ENCODE measurements at regions not wholly inside any gene's neighbourhood (a gene's known extent, or its start where the extent isn't known, plus 50 kb on each side); places are given as distances from the start of the nearest gene placed in this dataset.
"Not testable (repeated sequence)": the region's sequence is repeated elsewhere in the genome, so short reads cannot be mapped to it uniquely, and the experiment has no call there.

- H3K27me3 ChIP-seq (replicated peaks; ENCODE audit: control insufficient read depth, insufficient read depth, low read length): no peaks in the 10 kb centered on the region
- peak; percentile 95 for DNase-seq (ENCODE audit: low read depth)
- peaks cover 15% of the 10 kb centered on the region for H3K4me1 ChIP-seq (ENCODE audit: control insufficient read depth, insufficient read depth, low read length)
- H3K9me3 ChIP-seq (ENCODE audit: control insufficient read depth, low read length): no peaks in the 10 kb centered on the region
- peak overlapping the region; percentile 20 for H3K4me3 ChIP-seq (ENCODE audit: low read length)
- no peaks in the 10 kb centered on the region for H3K36me3 ChIP-seq (ENCODE audit: control insufficient read depth, insufficient read depth, low read length, severe bottlenecking)
- H3K9ac ChIP-seq (ENCODE audit: low read length): peak overlapping the region; percentile 59
These were observed 193.7 kb upstream of the LRIG3 start for GRCh38 chr12:59113831-59114615.

DNA sequence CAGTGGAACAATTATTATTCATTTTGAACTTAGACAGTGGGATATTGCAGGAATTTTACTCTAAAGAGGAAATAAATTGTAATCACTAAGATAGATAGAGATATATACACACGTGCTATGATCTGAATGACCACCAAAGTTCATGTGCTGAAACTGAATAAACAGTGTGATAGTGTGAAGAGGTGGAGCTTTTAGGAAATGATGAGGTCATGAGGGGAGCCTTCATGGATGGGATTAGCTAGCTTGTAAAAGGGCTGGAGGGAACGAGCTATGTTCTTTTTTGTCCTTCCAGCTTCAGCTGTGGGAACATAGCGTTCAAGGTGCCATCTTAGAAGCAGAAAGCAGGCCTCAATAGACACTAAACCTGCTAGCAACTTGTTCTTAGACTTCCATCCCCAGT is 191.5 kb upstream of the LRIG3 start:
- no peaks in the 10 kb centered on the region for H3K9me3 ChIP-seq (ENCODE audit: control insufficient read depth, low read length)
- H3K4me3 ChIP-seq (ENCODE audit: low read length): no peak overlapping the region
- H3K36me3 ChIP-seq (ENCODE audit: control insufficient read depth, insufficient read depth, low read length, severe bottlenecking): no peaks in the 10 kb centered on the region
- no peaks in the 10 kb centered on the region for H3K27me3 ChIP-seq (replicated peaks; ENCODE audit: control insufficient read depth, insufficient read depth, low read length)
- H3K9ac ChIP-seq (ENCODE audit: low read length): no peak overlapping the region
- peaks cover 13% of the 10 kb centered on the region for H3K4me1 ChIP-seq (ENCODE audit: control insufficient read depth, insufficient read depth, low read length)
- no peak for DNase-seq (ENCODE audit: low read depth)

DNA sequence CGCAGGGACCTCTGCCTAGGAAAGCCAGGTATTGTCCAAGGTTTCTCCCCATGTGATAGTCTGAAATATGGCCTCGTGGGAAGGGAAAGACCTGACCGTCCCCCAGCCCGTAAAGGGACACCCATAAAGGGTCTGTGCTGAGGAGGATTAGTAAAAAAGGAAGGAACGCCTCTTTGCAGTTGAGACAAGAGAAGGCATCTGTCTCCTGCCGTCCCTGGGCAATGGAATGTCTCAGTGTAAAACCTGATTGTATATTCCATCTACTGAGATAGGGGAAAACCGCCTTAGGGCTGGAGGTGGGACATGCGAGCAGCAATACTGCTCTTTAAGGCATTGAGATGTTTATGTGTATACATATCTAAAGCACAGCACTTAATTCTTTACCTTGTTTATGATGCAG is 188.2 kb upstream of the LRIG3 start:
- H3K27me3 ChIP-seq (replicated peaks; ENCODE audit: control insufficient read depth, insufficient read depth, low read length); H3K36me3 ChIP-seq (ENCODE audit: control insufficient read depth, insufficient read depth, low read length, severe bottlenecking); H3K4me3 ChIP-seq (ENCODE audit: low read length); DNase-seq (ENCODE audit: low read depth); H3K9ac ChIP-seq (ENCODE audit: low read length); H3K9me3 ChIP-seq (ENCODE audit: control insufficient read depth, low read length); H3K4me1 ChIP-seq (ENCODE audit: control insufficient read depth, insufficient read depth, low read length): not testable (repeated sequence)

DNA sequence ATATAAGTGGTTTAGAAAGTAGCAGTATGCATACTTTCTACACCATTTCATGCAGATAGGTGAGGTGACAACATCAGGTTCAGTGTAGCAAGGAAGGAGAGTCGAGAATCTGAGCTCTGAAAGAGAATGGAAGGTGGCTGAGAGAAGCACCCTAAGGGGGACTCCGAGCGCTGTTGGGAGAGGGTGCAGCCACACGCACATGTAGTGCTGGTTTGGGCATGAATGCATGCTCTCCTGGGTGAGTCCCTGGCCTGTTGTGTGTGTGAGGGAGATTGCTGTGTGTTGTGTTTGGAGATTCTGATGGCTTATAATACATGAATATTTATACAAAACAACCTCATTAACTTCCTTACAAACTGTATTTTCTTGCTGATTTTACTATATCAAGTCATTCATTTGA is 180.3 kb upstream of the LRIG3 start:
- Histone ChIP-seq H3K9ac (ENCODE audit: low read length) (no peak overlapping the region), H3K4me1 (ENCODE audit: control insufficient read depth, insufficient read depth, low read length) (no peaks in the 10 kb centered on the region), H3K27me3 (replicated peaks; ENCODE audit: control insufficient read depth, insufficient read depth, low read length) (no peaks in the 10 kb centered on the region), H3K9me3 (ENCODE audit: control insufficient read depth, low read length) (no peaks in the 10 kb centered on the region), H3K4me3 (ENCODE audit: low read length) (no peak overlapping the region), H3K36me3 (ENCODE audit: control insufficient read depth, insufficient read depth, low read length, severe bottlenecking) (no peaks in the 10 kb centered on the region)
- no peak for DNase-seq (ENCODE audit: low read depth)

- Histone ChIP-seq H3K36me3 (ENCODE audit: control insufficient read depth, insufficient read depth, low read length, severe bottlenecking) (no peaks in the 10 kb centered on the region), H3K4me3 (ENCODE audit: low read length) (no peak overlapping the region)
- DNase-seq (ENCODE audit: low read depth): no peak
These were observed 177.6 kb upstream of the LRIG3 start for GRCh38 chr12:59097876-59098275.

DNA sequence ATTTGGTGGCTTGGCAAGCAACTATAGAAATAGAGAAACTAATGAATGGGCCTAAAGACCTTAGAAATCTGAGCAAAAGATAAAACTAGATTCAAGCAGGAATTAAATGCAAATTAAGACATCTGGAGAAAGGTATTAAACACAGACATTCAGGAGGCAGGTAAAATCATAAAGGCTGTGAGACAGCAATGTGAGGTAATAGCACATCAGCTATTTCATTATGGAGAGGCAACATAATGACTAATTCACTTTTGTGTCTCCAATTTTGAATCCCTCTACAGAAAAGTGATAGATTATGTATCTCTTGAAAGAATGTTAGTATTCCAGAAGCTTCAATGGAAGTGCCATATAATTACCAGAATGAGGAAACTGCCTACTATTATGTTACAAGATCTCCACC is 175.9 kb upstream of the LRIG3 start:
- Histone ChIP-seq H3K9ac (ENCODE audit: low read length) (no peak overlapping the region), H3K27me3 (replicated peaks; ENCODE audit: control insufficient read depth, insufficient read depth, low read length) (no peaks in the 10 kb centered on the region), H3K9me3 (ENCODE audit: control insufficient read depth, low read length) (no peaks in the 10 kb centered on the region), H3K36me3 (ENCODE audit: control insufficient read depth, insufficient read depth, low read length, severe bottlenecking) (no peaks in the 10 kb centered on the region), H3K4me1 (ENCODE audit: control insufficient read depth, insufficient read depth, low read length) (peaks cover 7% of the 10 kb centered on the region), H3K4me3 (ENCODE audit: low read length) (no peak overlapping the region)
- no peak for DNase-seq (ENCODE audit: low read depth)

More at GRCh38 chr12:59097876-59098275, 177.6 kb upstream of the LRIG3 start:
- peaks cover 7% of the 10 kb centered on the region for H3K4me1 ChIP-seq (ENCODE audit: control insufficient read depth, insufficient read depth, low read length)
- no peaks in the 10 kb centered on the region for H3K9me3 ChIP-seq (ENCODE audit: control insufficient read depth, low read length)
- H3K9ac ChIP-seq (ENCODE audit: low read length): no peak overlapping the region
- no peaks in the 10 kb centered on the region for H3K27me3 ChIP-seq (replicated peaks; ENCODE audit: control insufficient read depth, insufficient read depth, low read length)

GRCh38 chr12:59093073-59093772 is 172.9 kb upstream of the LRIG3 start:
- Histone ChIP-seq H3K36me3 (ENCODE audit: control insufficient read depth, insufficient read depth, low read length, severe bottlenecking) (no peaks in the 10 kb centered on the region), H3K9ac (ENCODE audit: low read length) (no peak overlapping the region), H3K27me3 (replicated peaks; ENCODE audit: control insufficient read depth, insufficient read depth, low read length) (no peaks in the 10 kb centered on the region), H3K4me3 (ENCODE audit: low read length) (no peak overlapping the region), H3K9me3 (ENCODE audit: control insufficient read depth, low read length) (no peaks in the 10 kb centered on the region), H3K4me1 (ENCODE audit: control insufficient read depth, insufficient read depth, low read length) (peaks cover 18% of the 10 kb centered on the region)
- DNase-seq (ENCODE audit: low read depth): peak; percentile 66

DNA sequence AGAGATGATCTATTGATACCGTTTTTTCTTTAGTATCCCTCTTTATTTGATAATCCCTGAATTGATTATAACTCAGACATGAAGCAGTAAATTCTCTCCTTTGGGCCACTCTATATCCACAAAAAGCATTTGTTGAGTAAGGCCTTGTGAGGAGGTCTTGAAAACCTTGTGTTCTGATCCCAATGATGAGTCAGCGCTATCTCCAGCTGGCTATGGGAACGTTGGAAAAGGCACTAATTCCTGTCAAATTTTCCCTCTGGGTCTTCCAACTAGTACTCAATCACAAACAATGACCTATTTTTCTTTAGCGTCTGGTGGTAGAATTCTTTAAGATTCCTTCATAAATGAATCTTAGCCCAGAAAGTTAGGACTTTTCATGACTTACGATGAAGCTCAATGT is 168.4 kb upstream of the LRIG3 start:
- Histone ChIP-seq H3K27me3 (replicated peaks; ENCODE audit: control insufficient read depth, insufficient read depth, low read length) (no peaks in the 10 kb centered on the region), H3K4me3 (ENCODE audit: low read length) (peak overlapping the region; percentile 10), H3K9ac (ENCODE audit: low read length) (peak overlapping the region; percentile 20), H3K36me3 (ENCODE audit: control insufficient read depth, insufficient read depth, low read length, severe bottlenecking) (no peaks in the 10 kb centered on the region), H3K4me1 (ENCODE audit: control insufficient read depth, insufficient read depth, low read length) (peaks cover 48% of the 10 kb centered on the region), H3K9me3 (ENCODE audit: control insufficient read depth, low read length) (no peaks in the 10 kb centered on the region)
- DNase-seq (ENCODE audit: low read depth): no peak

DNA sequence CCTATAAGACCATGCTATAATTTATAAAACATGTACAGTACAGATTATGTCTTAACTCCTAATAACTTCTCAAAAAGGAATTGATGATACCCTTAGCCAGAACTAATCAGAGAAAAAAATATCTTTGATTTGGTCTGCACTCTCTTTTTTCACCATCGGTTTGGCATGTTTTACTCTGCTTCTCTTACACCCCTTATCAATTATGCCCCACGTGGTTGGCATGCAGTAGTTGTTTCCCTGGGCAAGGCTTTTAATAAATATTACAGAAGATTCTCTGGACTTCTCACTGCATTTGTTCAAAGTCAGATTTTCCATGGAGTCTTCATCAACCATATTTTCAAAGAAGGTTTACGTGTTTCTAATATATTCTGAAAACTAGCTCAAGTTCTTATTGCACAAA is 167.4 kb upstream of the LRIG3 start:
- no peak overlapping the region for H3K4me3 ChIP-seq (ENCODE audit: low read length)
- peaks cover 41% of the 10 kb centered on the region for H3K4me1 ChIP-seq (ENCODE audit: control insufficient read depth, insufficient read depth, low read length)
- no peaks in the 10 kb centered on the region for H3K9me3 ChIP-seq (ENCODE audit: control insufficient read depth, low read length)
- DNase-seq (ENCODE audit: low read depth): no peak
- peak overlapping the region; percentile 41 for H3K9ac ChIP-seq (ENCODE audit: low read length)
- no peaks in the 10 kb centered on the region for H3K27me3 ChIP-seq (replicated peaks; ENCODE audit: control insufficient read depth, insufficient read depth, low read length)
- H3K36me3 ChIP-seq (ENCODE audit: control insufficient read depth, insufficient read depth, low read length, severe bottlenecking): no peaks in the 10 kb centered on the region

DNA sequence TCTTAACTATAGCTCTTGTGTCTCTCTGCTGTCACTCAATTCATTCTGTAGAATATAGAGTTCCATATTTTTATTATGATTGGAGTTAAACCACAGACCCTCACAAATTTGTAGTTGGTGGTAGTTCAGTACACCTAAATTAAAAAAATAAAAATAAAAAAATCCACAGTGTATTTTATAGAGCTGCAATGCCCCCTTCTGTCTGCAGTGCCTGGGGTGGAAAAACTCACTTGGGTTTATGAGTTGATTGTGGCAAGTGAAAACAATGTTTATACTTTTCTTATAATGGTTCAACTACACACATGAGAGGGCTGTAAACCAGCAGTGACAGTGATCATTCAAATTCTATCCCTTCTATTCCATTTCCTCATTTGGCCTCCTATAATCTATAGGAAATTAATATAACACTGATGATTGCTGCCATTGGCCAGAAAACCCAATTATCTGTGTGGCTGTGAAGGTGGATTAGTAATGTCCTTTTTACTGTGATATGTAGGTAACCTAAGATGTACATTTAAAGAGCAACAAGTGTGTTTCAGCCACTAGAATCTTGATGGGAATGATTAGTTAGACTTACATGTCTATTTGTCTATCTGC is 166.9 kb upstream of the LRIG3 start:
- H3K4me3 ChIP-seq (ENCODE audit: low read length): no peak overlapping the region
- DNase-seq (ENCODE audit: low read depth): peak; percentile 68

DNA sequence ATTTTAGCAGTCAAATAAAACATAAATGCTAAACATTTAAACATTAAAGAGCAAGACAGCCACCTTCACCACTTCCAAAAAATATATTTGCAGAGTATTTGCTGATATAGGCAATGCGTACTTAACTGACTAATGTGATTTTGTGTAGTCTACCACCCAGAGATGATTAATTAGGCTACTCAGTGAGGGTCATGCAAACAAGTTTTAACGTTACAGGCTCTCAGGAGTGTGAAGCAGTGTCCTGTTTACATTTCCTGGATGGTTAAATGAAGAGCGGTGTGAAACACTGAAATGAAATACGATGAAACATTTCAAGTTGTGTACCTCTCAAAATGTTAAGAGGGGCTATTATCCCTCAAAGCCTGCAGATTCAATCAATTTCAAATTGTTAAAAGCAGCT is 165.8 kb upstream of the LRIG3 start:
- Histone ChIP-seq H3K36me3 (ENCODE audit: control insufficient read depth, insufficient read depth, low read length, severe bottlenecking) (no peaks in the 10 kb centered on the region), H3K4me1 (ENCODE audit: control insufficient read depth, insufficient read depth, low read length) (peaks cover 41% of the 10 kb centered on the region), H3K9ac (ENCODE audit: low read length) (peak overlapping the region; percentile 81), H3K4me3 (ENCODE audit: low read length) (no peak overlapping the region), H3K9me3 (ENCODE audit: control insufficient read depth, low read length) (no peaks in the 10 kb centered on the region), H3K27me3 (replicated peaks; ENCODE audit: control insufficient read depth, insufficient read depth, low read length) (no peaks in the 10 kb centered on the region)
- no peak for DNase-seq (ENCODE audit: low read depth)

More for the DNA sequence above, 166.9 kb upstream of the LRIG3 start:
- Histone ChIP-seq H3K36me3 (ENCODE audit: control insufficient read depth, insufficient read depth, low read length, severe bottlenecking) (no peaks in the 10 kb centered on the region), H3K4me1 (ENCODE audit: control insufficient read depth, insufficient read depth, low read length) (peaks cover 41% of the 10 kb centered on the region), H3K27me3 (replicated peaks; ENCODE audit: control insufficient read depth, insufficient read depth, low read length) (no peaks in the 10 kb centered on the region), H3K9ac (ENCODE audit: low read length) (peak overlapping the region; percentile 41), H3K9me3 (ENCODE audit: control insufficient read depth, low read length) (no peaks in the 10 kb centered on the region)

All from adipocyte (in vitro differentiated cells).